A549 (cell line): ENCODE measurements at regions not wholly inside any gene's neighbourhood (a gene's known extent, or its start where the extent isn't known, plus 50 kb on each side); places are given as distances from the start of the nearest gene placed in this dataset.

Experiments
- CEBPB ChIP-seq, 2 experiments: fragments of >200 bp in 1 of 2; sonication (Bioruptor Twin) in 1 of 2; formaldehyde crosslinking in 1 of 2; IDR thresholded peaks; 2 replicates each; pipeline ENCODE4 v1.6.1; 2012 to 2016
- CTCF ChIP-seq: fragments of >200 bp; sonication (Bioruptor Twin); formaldehyde crosslinking; IDR thresholded peaks from 3 replicates; pipeline ENCODE4 v1.5.1; 2016
- NR3C1 ChIP-seq: fragments of >200 bp; sonication (Bioruptor Twin); formaldehyde crosslinking; IDR thresholded peaks from 3 replicates; pipeline ENCODE4 v1.6.1; 2017
- POLR2A ChIP-seq: IDR thresholded peaks from 2 replicates; pipeline ENCODE4 v1.6.1; 2012; ENCODE audit warnings: mild to moderate bottlenecking, low read length
- RAD21 ChIP-seq, 2 experiments: fragments of >200 bp in 1 of 2; sonication (Bioruptor Twin) in 1 of 2; formaldehyde crosslinking in 1 of 2; IDR thresholded peaks in 1 of 2; conservative IDR thresholded peaks in 1 of 2; 2 replicates in 1 of 2; 3 replicates in 1 of 2; pipeline ENCODE4 v1.6.1; 2012 to 2018; ENCODE audit warnings: inconsistent platforms in 1 of 2

- TF ChIP-seq CTCF, result no peak
- TF ChIP-seq NR3C1, result no peak
- TF ChIP-seq POLR2A, result no peak
- TF ChIP-seq CEBPB (IDR thresholded peaks at IDR 0.05), result no peak
- no peak for TF ChIP-seq RAD21 (conservative IDR thresholded peaks at IDR 0.05 in 1 of 2, IDR thresholded peaks at IDR 0.05 in 1 of 2)
Observed at GRCh38 chr14:54322246-54322645, 74.6 kb upstream of the CDKN3 start.
